ENCODE measurements at regions not wholly inside any gene's neighbourhood (a gene's known extent, or its start where the extent isn't known, plus 50 kb on each side); places are given as distances from the start of the nearest gene placed in this dataset.

GRCh38 chr2:239712755-239713154 lies 311.9 kb upstream of the HDAC4 start:
- H3K4me3 ChIP-seq (ENCODE audit: low read depth, low read length), result no peak overlapping the region
- TF ChIP-seq, protein P1, sequence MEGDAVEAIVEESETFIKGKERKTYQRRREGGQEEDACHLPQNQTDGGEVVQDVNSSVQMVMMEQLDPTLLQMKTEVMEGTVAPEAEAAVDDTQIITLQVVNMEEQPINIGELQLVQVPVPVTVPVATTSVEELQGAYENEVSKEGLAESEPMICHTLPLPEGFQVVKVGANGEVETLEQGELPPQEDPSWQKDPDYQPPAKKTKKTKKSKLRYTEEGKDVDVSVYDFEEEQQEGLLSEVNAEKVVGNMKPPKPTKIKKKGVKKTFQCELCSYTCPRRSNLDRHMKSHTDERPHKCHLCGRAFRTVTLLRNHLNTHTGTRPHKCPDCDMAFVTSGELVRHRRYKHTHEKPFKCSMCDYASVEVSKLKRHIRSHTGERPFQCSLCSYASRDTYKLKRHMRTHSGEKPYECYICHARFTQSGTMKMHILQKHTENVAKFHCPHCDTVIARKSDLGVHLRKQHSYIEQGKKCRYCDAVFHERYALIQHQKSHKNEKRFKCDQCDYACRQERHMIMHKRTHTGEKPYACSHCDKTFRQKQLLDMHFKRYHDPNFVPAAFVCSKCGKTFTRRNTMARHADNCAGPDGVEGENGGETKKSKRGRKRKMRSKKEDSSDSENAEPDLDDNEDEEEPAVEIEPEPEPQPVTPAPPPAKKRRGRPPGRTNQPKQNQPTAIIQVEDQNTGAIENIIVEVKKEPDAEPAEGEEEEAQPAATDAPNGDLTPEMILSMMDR (IDR thresholded peaks at IDR 0.05; ENCODE audit: low read depth, low read length), result no peak

GRCh38 chr2:239711911-239712570 lies 311.2 kb upstream of the HDAC4 start:
- no peak overlapping the region for H3K4me3 ChIP-seq (ENCODE audit: low read depth, low read length)
- TF ChIP-seq, protein P1 (IDR thresholded peaks at IDR 0.05; ENCODE audit: low read depth, low read length), result no peak

- H3K4me3 ChIP-seq (ENCODE audit: low read depth, low read length), result no peak overlapping the region
- TF ChIP-seq, protein P1 (IDR thresholded peaks at IDR 0.05; ENCODE audit: low read depth, low read length), result no peak
These were observed 310.4 kb upstream of the HDAC4 start for GRCh38 chr2:239710953-239711861.

DNA sequence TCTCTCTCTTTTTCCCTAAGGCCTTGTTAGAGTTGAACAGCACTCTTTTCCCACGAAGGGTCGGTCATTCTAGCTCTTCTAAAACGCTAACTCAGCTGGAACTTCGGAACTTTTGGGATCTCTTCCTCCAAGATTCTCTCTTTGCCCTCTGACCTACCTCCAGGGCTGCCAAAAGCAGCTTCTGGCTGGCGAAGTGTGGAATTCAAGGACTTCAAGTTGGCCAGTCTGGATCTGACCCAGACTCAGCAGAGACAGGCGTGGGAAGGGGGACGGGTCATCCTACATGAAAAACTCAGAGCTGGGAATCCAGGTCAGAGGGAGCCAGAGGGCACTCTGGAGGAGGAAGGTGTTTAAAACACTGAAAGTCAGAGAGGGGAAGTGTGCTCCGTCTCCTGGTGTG lies 305.5 kb upstream of the HDAC4 start:
- no peak overlapping the region for H3K4me3 ChIP-seq (ENCODE audit: low read depth, low read length)
- TF ChIP-seq, protein P1 (IDR thresholded peaks at IDR 0.05; ENCODE audit: low read depth, low read length), result no peak

DNA sequence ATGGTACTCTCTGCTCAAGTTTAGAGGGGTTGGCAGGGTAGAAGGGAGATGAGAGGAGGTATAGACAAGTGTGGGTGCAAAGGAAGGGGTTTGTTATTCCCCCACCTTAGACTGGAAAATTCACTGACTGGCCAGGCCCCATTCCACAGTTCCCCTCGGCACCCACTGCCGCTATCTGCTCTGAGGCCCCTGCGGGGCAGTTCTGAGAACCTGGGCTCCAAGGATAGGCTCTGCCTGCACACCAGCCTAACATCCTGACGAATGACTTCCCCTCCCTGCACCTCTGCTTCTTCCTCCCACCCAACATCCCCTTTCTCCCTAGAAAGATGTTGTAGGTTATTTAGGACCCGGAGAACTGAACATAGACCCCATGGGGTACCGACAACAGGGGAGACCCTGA lies 303.9 kb upstream of the HDAC4 start:
- TF ChIP-seq, protein P1 (IDR thresholded peaks at IDR 0.05; ENCODE audit: low read depth, low read length), result no peak

GRCh38 chr2:239703834-239704233 lies 303.0 kb upstream of the HDAC4 start:
- TF ChIP-seq, protein P1 (IDR thresholded peaks at IDR 0.05; ENCODE audit: low read depth, low read length), result no peak

More for the DNA sequence above, 303.9 kb upstream of the HDAC4 start:
- no peak overlapping the region for H3K4me3 ChIP-seq (ENCODE audit: low read depth, low read length)

More at GRCh38 chr2:239703834-239704233, 303.0 kb upstream of the HDAC4 start:
- no peak overlapping the region for H3K4me3 ChIP-seq (ENCODE audit: low read depth, low read length)

All from WI38 (cell line).